ENCODE measurements at regions not wholly inside any gene's neighbourhood (a gene's known extent, or its start where the extent isn't known, plus 50 kb on each side); places are given as distances from the start of the nearest gene placed in this dataset.

- H3F3A ChIP-seq (ENCODE audit: insufficient read depth, low read length) = no peaks in the 10 kb centered on the region
- no peaks in the 10 kb centered on the region for H4K20me1 ChIP-seq (ENCODE audit: insufficient read depth, low read length)
- no peak overlapping the region for H3K9ac ChIP-seq (ENCODE audit: low read length)
- no peaks in the 10 kb centered on the region for H3K4me1 ChIP-seq (ENCODE audit: insufficient read depth, low read length, severe bottlenecking)
- H2AFZ ChIP-seq (ENCODE audit: low read length) = no peak overlapping the region
- no peaks in the 10 kb centered on the region for H3K27me3 ChIP-seq (ENCODE audit: insufficient read depth, low read length)
- H3K79me2 ChIP-seq (ENCODE audit: insufficient read depth, low read length) = no peaks in the 10 kb centered on the region
- H3K4me3 ChIP-seq (ENCODE audit: low read depth, low read length, poor library complexity, severe bottlenecking) = no peak overlapping the region
- peaks cover 3% of the 10 kb centered on the region for H3K9me3 ChIP-seq (ENCODE audit: low read length)
- TF ChIP-seq CTCF (IDR thresholded peaks at IDR 0.05; ENCODE audit: low read length) = no peak
- TF ChIP-seq EZH2 (IDR thresholded peaks at IDR 0.05; ENCODE audit: borderline replicate concordance, low read length) = no peak
- H3K36me3 ChIP-seq (ENCODE audit: insufficient read depth, low read length) = no peaks in the 10 kb centered on the region
- no peaks in the 10 kb centered on the region for H3K9me2 ChIP-seq (ENCODE audit: low read depth, low read length)
- no peak overlapping the region for H3K4me2 ChIP-seq (ENCODE audit: low read length)
- H3K27ac ChIP-seq (ENCODE audit: low read depth, low read length, poor library complexity, severe bottlenecking) = no peak overlapping the region
Measured at GRCh38 chr12:63508543-63508942, 159.8 kb downstream of the DPY19L2 start.

- no peak overlapping the region for H3K9ac ChIP-seq (ENCODE audit: low read length)
- H3K27ac ChIP-seq (ENCODE audit: low read depth, low read length, poor library complexity, severe bottlenecking) = no peak overlapping the region
- H3K9me3 ChIP-seq (ENCODE audit: low read length) = 0 out of 2 replicates have a peak, but pooled peaks cover 3% of the 10 kb centered on the region
- H3K79me2 ChIP-seq (ENCODE audit: insufficient read depth, low read length) = no peaks in the 10 kb centered on the region
- no peaks in the 10 kb centered on the region for H3K4me1 ChIP-seq (ENCODE audit: insufficient read depth, low read length, severe bottlenecking)
- no peak overlapping the region for H3K4me2 ChIP-seq (ENCODE audit: low read length)
- no peaks in the 10 kb centered on the region for H4K20me1 ChIP-seq (ENCODE audit: insufficient read depth, low read length)
- H3F3A ChIP-seq (ENCODE audit: insufficient read depth, low read length) = no peaks in the 10 kb centered on the region
- no peak overlapping the region for H2AFZ ChIP-seq (ENCODE audit: low read length)
- no peak overlapping the region for H3K4me3 ChIP-seq (ENCODE audit: low read depth, low read length, poor library complexity, severe bottlenecking)
- TF ChIP-seq CTCF (IDR thresholded peaks at IDR 0.05; ENCODE audit: low read length) (no peak), EZH2 (IDR thresholded peaks at IDR 0.05; ENCODE audit: borderline replicate concordance, low read length) (no peak)
- no peaks in the 10 kb centered on the region for H3K27me3 ChIP-seq (ENCODE audit: insufficient read depth, low read length)
- no peaks in the 10 kb centered on the region for H3K9me2 ChIP-seq (ENCODE audit: low read depth, low read length)
- no peaks in the 10 kb centered on the region for H3K36me3 ChIP-seq (ENCODE audit: insufficient read depth, low read length)
Measured at GRCh38 chr12:63499567-63499966, 168.7 kb downstream of the DPY19L2 start.

- Histone ChIP-seq H3K79me2 (ENCODE audit: insufficient read depth, low read length) (no peaks in the 10 kb centered on the region), H3K4me1 (ENCODE audit: insufficient read depth, low read length, severe bottlenecking) (peaks cover 9% of the 10 kb centered on the region), H3K4me2 (ENCODE audit: low read length) (no peak overlapping the region), H3F3A (ENCODE audit: insufficient read depth, low read length) (no peaks in the 10 kb centered on the region), H3K9me3 (ENCODE audit: low read length) (0 out of 2 replicates have a peak, but pooled peaks cover 3% of the 10 kb centered on the region), H3K9ac (ENCODE audit: low read length) (no peak overlapping the region), H3K36me3 (ENCODE audit: insufficient read depth, low read length) (no peaks in the 10 kb centered on the region), H3K27me3 (ENCODE audit: insufficient read depth, low read length) (no peaks in the 10 kb centered on the region), H3K9me2 (ENCODE audit: low read depth, low read length) (no peaks in the 10 kb centered on the region), H3K27ac (ENCODE audit: low read depth, low read length, poor library complexity, severe bottlenecking) (no peak overlapping the region), H2AFZ (ENCODE audit: low read length) (no peak overlapping the region), H4K20me1 (ENCODE audit: insufficient read depth, low read length) (no peaks in the 10 kb centered on the region), H3K4me3 (ENCODE audit: low read depth, low read length, poor library complexity, severe bottlenecking) (no peak overlapping the region)
- TF ChIP-seq EZH2 (IDR thresholded peaks at IDR 0.05; ENCODE audit: borderline replicate concordance, low read length) = no peak
- no peak for TF ChIP-seq CTCF (IDR thresholded peaks at IDR 0.05; ENCODE audit: low read length)
Measured at GRCh38 chr12:63498239-63498638, 170.1 kb downstream of the DPY19L2 start.
